SK-N-SH (cell line): ENCODE measurements at regions not wholly inside any gene's neighbourhood (a gene's known extent, or its start where the extent isn't known, plus 50 kb on each side); places are given as distances from the start of the nearest gene placed in this dataset.

Source experiments
- CTCF ChIA-PET: fragments of 300-600, 350-600 bp; formaldehyde crosslinking; extraction: SDS; loops from one replicate; lab custom pipeline; 2021; lab: Yijun Ruan, JAX
- POLR2A ChIA-PET: fragments of 350-600 bp; sonication (Branson Sonifier 250); formaldehyde crosslinking; extraction: SDS; loops from one replicate; lab custom pipeline; 2020; ENCODE audit warnings: antibody characterized with exemption, inconsistent platforms; lab: Yijun Ruan, JAX
- DNase-seq: peaks from one replicate; pipeline ENCODE4 v3.0.0; 2012
- H2AFZ ChIP-seq: fragments of 200-600 bp; sonication (generic); 2 replicates; pipeline ENCODE4 v1.8.1; 2016; ENCODE audit warnings: antibody characterized with exemption, mild to moderate bottlenecking, low read depth
- H3F3A ChIP-seq: fragments of 200-600 bp; sonication (generic); replicated peaks from 2 replicates; pipeline ENCODE3; 2016; ENCODE audit warnings: antibody characterized with exemption, mild to moderate bottlenecking; ENCODE audit not compliant: insufficient read depth
- H3K27ac ChIP-seq, 2 experiments: fragments of 200-500 bp in 1 of 2; fragments of 200-600 bp in 1 of 2; sonication (Bioruptor generic) in 1 of 2; sonication (generic), shearing (Covaris generic) in 1 of 2; 2 replicates each; pipeline versions ENCODE4 v1.5.1 to v1.6.1; 2014 to 2016; ENCODE audit warnings: low read depth in 2 of 2, inconsistent platforms in 1 of 2, low read length in 1 of 2, mild to moderate bottlenecking in 1 of 2, mixed read lengths in 1 of 2
- H3K27me3 ChIP-seq: fragments of 200-600 bp; sonication (generic), shearing (Covaris generic); 2 replicates; pipeline ENCODE4 v1.6.1; 2016; ENCODE audit warnings: mixed run types; ENCODE audit not compliant: insufficient read depth
- H3K36me3 ChIP-seq, 2 experiments: fragments of 200-500 bp in 1 of 2; fragments of 200-600 bp in 1 of 2; sonication (Bioruptor generic) in 1 of 2; sonication (generic) in 1 of 2; replicated peaks in 1 of 2; 2 replicates each; pipeline versions ENCODE3 to v1.5.1; 2014 to 2016; ENCODE audit warnings: low read length in 1 of 2, mild to moderate bottlenecking in 1 of 2; ENCODE audit not compliant: insufficient read depth in 2 of 2, control insufficient read depth in 1 of 2
- H3K4me1 ChIP-seq, 2 experiments: fragments of 200-500 bp in 1 of 2; fragments of 200-600 bp in 1 of 2; sonication (Bioruptor generic) in 1 of 2; sonication (generic), shearing (Covaris generic) in 1 of 2; 2 replicates each; pipeline versions ENCODE4 v1.5.1 to v1.6.1; 2014 to 2016; ENCODE audit warnings: low read depth in 1 of 2, low read length in 1 of 2, mixed run types in 1 of 2; ENCODE audit not compliant: insufficient read depth in 2 of 2, control insufficient read depth in 1 of 2
- H3K4me2 ChIP-seq: fragments of 200-600 bp; sonication (generic), shearing (Covaris generic); 2 replicates; pipeline ENCODE4 v1.6.1; 2017; ENCODE audit warnings: mixed run types
- H3K4me3 ChIP-seq, 2 experiments: fragments of 200-500 bp in 1 of 2; fragments of 200-600 bp in 1 of 2; sonication (Bioruptor generic) in 1 of 2; sonication (generic), shearing (Covaris generic) in 1 of 2; 2 replicates each; pipeline versions ENCODE4 v1.5.1 to v1.8.1; 2014 to 2016; ENCODE audit warnings: low read depth in 2 of 2, inconsistent platforms in 1 of 2, low read length in 1 of 2, mild to moderate bottlenecking in 1 of 2, mixed read lengths in 1 of 2, moderate library complexity in 1 of 2
- H3K79me2 ChIP-seq: fragments of 200-600 bp; sonication (generic); 2 replicates; pipeline ENCODE4 v1.8.1; 2017; ENCODE audit warnings: mild to moderate bottlenecking; ENCODE audit not compliant: insufficient read depth
- H3K9ac ChIP-seq: fragments of 200-600 bp; sonication (generic); 2 replicates; pipeline ENCODE4 v1.6.1; 2017; ENCODE audit warnings: mixed run types
- H3K9me2 ChIP-seq: fragments of 200-600 bp; sonication (generic); 2 replicates; pipeline ENCODE4 v1.6.1; 2017; ENCODE audit warnings: mixed run types
- H3K9me3 ChIP-seq: fragments of 200-600 bp; sonication (generic); 2 replicates; pipeline ENCODE4 v1.6.1; 2017; ENCODE audit warnings: mixed run types, mild to moderate bottlenecking, moderate library complexity
- H4K20me1 ChIP-seq: fragments of 200-600 bp; sonication (generic); 2 replicates; pipeline ENCODE4 v1.6.1; 2017; ENCODE audit warnings: mild to moderate bottlenecking, mixed run types; ENCODE audit not compliant: insufficient read depth
- CHD2 ChIP-seq: fragments of 150-350 bp; IDR thresholded peaks from 2 replicates; pipeline ENCODE4 v1.6.1; 2018; ENCODE audit warnings: low read length; ENCODE audit not compliant: partially characterized antibody
- FOSL2 ChIP-seq: IDR thresholded peaks from 2 replicates; pipeline ENCODE4 v1.4.0; 2012; ENCODE audit warnings: low read depth, mild to moderate bottlenecking, moderate library complexity, borderline replicate concordance
- GATA2 ChIP-seq: sonication (generic); formaldehyde crosslinking; IDR thresholded peaks from 2 replicates; pipeline ENCODE4 v1.5.0; 2020; ENCODE audit warnings: mild to moderate bottlenecking, missing genetic modification reagents
- JUND ChIP-seq: IDR thresholded peaks from 2 replicates; pipeline ENCODE4 v1.4.0; 2012
- MXI1 ChIP-seq: IDR thresholded peaks from 2 replicates; pipeline ENCODE4 v1.6.1; 2012; ENCODE audit warnings: mild to moderate bottlenecking, low read depth, low read length, improper control_type of control experiment
- RFX5 ChIP-seq: IDR thresholded peaks from 2 replicates; pipeline ENCODE4 v1.6.1; 2012; ENCODE audit warnings: mild to moderate bottlenecking, improper control_type of control experiment, low read length
- RXRA ChIP-seq: IDR thresholded peaks from 2 replicates; pipeline ENCODE4 v1.4.0; 2012; ENCODE audit warnings: low read depth, mild to moderate bottlenecking, borderline replicate concordance
- SIN3A ChIP-seq: IDR thresholded peaks from 2 replicates; pipeline ENCODE4 v1.6.1; 2012; ENCODE audit warnings: low read depth, mild to moderate bottlenecking, low read length, moderate library complexity, borderline replicate concordance
- TEAD4 ChIP-seq: IDR thresholded peaks from 2 replicates; pipeline ENCODE4 v1.4.0; 2012; ENCODE audit warnings: mild to moderate bottlenecking, borderline replicate concordance; ENCODE audit not compliant: insufficient read depth
- WGBS: methylation state at CpG from one replicate; pipeline ENCODE4 v1.1.6; 2017; ENCODE audit warnings: low lambda C conversion rate; 5-methylcytosine and 5-hydroxymethylcytosine counted together
- TF ChIP-seq, protein P1 (sequence below): IDR thresholded peaks from 2 replicates; pipeline ENCODE4 v1.4.0; 2012; ENCODE audit warnings: low read depth, borderline replicate concordance
- TF ChIP-seq, protein P2 (sequence below): fragments of 200-600 bp; sonication (generic); IDR thresholded peaks from 2 replicates; pipeline ENCODE4 v1.6.1; 2017; ENCODE audit warnings: antibody characterized with exemption, mild to moderate bottlenecking, moderate library complexity
- TF ChIP-seq, protein P3 (sequence below): IDR thresholded peaks from 2 replicates; pipeline ENCODE4 v1.6.1; 2012; ENCODE audit warnings: mild to moderate bottlenecking, low read depth, low read length, moderate library complexity
- TF ChIP-seq, protein P4 (sequence below): fragments of 150-350 bp; IDR thresholded peaks from 2 replicates; pipeline ENCODE4 v1.6.1; 2017; ENCODE audit warnings: antibody characterized with exemption, low read length, low read depth, borderline replicate concordance
- TF ChIP-seq, protein P5 (sequence below): IDR thresholded peaks from 2 replicates; pipeline ENCODE4; 2012

DNA sequence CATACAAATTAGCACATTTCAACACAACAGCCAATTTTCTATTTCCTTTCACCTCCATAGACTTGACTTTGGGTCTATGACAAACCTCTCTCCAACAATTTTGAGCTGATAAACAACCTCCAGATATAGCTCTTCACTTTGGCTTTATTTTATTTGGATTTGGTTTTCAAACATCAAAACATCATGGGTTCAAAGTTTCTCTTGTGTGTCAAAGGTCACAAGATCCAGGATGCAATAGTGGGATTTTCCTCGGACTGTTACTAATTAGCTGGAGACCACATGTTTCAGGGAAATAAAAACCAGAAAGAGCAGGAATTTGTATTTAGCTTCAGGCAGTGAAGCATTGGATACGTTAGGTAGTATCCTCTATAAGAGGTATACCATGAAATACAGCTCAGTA lies 351.0 kb upstream of the SOX9 start:
- Histone ChIP-seq H3K9me2 (no peaks in the 10 kb centered on the region), H3K4me3 (no peak overlapping the region), H2AFZ (no peak overlapping the region), H3K9me3 (no peaks in the 10 kb centered on the region), H3K4me1 (peaks cover 0 to 4% of the 10 kb centered on the region in 2 experiments; a peak in 1 of 4 replicates), H3K9ac (no peak overlapping the region), H3K27me3 (no peaks in the 10 kb centered on the region), H3F3A (no peaks in the 10 kb centered on the region), H3K27ac (no peak overlapping the region), H3K36me3 (no peaks in the 10 kb centered on the region), H3K79me2 (no peaks in the 10 kb centered on the region), H4K20me1 (no peaks in the 10 kb centered on the region), H3K4me2 (no peak overlapping the region)
- TF ChIP-seq, protein P1, sequence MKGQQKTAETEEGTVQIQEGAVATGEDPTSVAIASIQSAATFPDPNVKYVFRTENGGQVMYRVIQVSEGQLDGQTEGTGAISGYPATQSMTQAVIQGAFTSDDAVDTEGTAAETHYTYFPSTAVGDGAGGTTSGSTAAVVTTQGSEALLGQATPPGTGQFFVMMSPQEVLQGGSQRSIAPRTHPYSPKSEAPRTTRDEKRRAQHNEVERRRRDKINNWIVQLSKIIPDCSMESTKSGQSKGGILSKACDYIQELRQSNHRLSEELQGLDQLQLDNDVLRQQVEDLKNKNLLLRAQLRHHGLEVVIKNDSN = no peak
- TF ChIP-seq MXI1 (no peak), FOSL2 (no peak), RXRA (no peak), SIN3A (no peak), RFX5 (no peak), CHD2 (no peak)
- TF ChIP-seq, protein P2, sequence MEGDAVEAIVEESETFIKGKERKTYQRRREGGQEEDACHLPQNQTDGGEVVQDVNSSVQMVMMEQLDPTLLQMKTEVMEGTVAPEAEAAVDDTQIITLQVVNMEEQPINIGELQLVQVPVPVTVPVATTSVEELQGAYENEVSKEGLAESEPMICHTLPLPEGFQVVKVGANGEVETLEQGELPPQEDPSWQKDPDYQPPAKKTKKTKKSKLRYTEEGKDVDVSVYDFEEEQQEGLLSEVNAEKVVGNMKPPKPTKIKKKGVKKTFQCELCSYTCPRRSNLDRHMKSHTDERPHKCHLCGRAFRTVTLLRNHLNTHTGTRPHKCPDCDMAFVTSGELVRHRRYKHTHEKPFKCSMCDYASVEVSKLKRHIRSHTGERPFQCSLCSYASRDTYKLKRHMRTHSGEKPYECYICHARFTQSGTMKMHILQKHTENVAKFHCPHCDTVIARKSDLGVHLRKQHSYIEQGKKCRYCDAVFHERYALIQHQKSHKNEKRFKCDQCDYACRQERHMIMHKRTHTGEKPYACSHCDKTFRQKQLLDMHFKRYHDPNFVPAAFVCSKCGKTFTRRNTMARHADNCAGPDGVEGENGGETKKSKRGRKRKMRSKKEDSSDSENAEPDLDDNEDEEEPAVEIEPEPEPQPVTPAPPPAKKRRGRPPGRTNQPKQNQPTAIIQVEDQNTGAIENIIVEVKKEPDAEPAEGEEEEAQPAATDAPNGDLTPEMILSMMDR = no peak
- WGBS = 45% methylated on average over 2 of the region's 2 CpGs
- ChIA-PET POLR2A (interaction anchor here (0.5 kb wide), 1 partner anchor 17 kb away, joined by 3 read pairs; no protein-coding TSS in a partner anchor), CTCF (interaction anchor here (0.8 to 2.0 kb wide), 6 partner anchors 9 to 297 kb away, joined by 3 to 8 read pairs (median 4); no protein-coding TSS in a partner anchor)
- no peak for DNase-seq

DNA sequence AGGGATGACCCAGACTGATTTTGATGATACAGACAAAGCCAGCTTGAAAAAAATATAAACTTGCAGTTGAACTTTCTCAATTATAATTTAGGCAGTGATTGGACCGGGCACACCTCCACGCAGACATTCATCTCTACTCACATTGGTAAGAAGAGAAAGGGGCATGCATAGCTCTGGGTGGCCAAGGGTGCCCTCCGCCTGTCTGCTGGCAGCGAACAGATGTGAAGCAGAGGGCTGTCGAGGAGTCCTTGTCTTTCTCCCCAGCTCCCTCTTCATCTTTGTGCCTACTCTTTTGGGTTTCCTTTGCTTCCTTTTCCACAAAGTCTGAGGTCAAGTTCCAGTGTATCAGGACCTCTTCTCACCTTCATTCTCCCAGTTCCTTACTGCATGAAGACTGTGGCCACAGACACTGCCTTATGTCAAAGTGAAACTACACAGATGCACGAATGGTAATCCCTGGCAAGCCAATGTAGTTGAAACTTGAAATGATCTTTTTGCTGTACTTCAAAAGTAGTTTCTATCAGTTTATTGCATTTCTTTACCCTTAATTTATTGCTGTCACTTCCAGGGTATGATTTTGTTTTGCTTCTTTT lies 343.7 kb upstream of the SOX9 start:
- ChIA-PET CTCF (interaction anchor here (0.5 to 1.1 kb wide), 2 partner anchors 14 to 177 kb away, joined by 3 read pairs; no protein-coding TSS in a partner anchor), POLR2A (no interaction called here)
- peak overlapping the region; percentile 54 for H2AFZ ChIP-seq
- no peaks in the 10 kb centered on the region for H3F3A ChIP-seq
- peaks cover 0 to 4% of the 10 kb centered on the region in 2 experiments; a peak in 1 of 4 replicates for H3K4me1 ChIP-seq
- H3K27me3 ChIP-seq = no peaks in the 10 kb centered on the region
- H3K9me3 ChIP-seq = no peaks in the 10 kb centered on the region
- no peak overlapping the region for H3K9ac ChIP-seq
- no peaks in the 10 kb centered on the region for H3K36me3 ChIP-seq
- H3K4me2 ChIP-seq = peak overlapping the region; percentile 35
- H3K79me2 ChIP-seq = no peaks in the 10 kb centered on the region
- H4K20me1 ChIP-seq = no peaks in the 10 kb centered on the region
- H3K27ac ChIP-seq = no peak overlapping the region
- H3K9me2 ChIP-seq = no peaks in the 10 kb centered on the region
- DNase-seq = no peak
- H3K4me3 ChIP-seq = peak overlapping the region; percentile 6 to 26; a peak in 3 of 4 replicates
- WGBS = 63% methylated on average over 6 of the region's 6 CpGs
- TF ChIP-seq TEAD4 = no peak
- TF ChIP-seq JUND = no peak
- TF ChIP-seq, protein P3, sequence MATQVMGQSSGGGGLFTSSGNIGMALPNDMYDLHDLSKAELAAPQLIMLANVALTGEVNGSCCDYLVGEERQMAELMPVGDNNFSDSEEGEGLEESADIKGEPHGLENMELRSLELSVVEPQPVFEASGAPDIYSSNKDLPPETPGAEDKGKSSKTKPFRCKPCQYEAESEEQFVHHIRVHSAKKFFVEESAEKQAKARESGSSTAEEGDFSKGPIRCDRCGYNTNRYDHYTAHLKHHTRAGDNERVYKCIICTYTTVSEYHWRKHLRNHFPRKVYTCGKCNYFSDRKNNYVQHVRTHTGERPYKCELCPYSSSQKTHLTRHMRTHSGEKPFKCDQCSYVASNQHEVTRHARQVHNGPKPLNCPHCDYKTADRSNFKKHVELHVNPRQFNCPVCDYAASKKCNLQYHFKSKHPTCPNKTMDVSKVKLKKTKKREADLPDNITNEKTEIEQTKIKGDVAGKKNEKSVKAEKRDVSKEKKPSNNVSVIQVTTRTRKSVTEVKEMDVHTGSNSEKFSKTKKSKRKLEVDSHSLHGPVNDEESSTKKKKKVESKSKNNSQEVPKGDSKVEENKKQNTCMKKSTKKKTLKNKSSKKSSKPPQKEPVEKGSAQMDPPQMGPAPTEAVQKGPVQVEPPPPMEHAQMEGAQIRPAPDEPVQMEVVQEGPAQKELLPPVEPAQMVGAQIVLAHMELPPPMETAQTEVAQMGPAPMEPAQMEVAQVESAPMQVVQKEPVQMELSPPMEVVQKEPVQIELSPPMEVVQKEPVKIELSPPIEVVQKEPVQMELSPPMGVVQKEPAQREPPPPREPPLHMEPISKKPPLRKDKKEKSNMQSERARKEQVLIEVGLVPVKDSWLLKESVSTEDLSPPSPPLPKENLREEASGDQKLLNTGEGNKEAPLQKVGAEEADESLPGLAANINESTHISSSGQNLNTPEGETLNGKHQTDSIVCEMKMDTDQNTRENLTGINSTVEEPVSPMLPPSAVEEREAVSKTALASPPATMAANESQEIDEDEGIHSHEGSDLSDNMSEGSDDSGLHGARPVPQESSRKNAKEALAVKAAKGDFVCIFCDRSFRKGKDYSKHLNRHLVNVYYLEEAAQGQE = no peak
- TF ChIP-seq CHD2 = no peak
- TF ChIP-seq RFX5 = no peak
- TF ChIP-seq, protein P2 = no peak
- no peak for TF ChIP-seq GATA2
- TF ChIP-seq RXRA = no peak
- TF ChIP-seq MXI1 = no peak
- TF ChIP-seq, protein P4, sequence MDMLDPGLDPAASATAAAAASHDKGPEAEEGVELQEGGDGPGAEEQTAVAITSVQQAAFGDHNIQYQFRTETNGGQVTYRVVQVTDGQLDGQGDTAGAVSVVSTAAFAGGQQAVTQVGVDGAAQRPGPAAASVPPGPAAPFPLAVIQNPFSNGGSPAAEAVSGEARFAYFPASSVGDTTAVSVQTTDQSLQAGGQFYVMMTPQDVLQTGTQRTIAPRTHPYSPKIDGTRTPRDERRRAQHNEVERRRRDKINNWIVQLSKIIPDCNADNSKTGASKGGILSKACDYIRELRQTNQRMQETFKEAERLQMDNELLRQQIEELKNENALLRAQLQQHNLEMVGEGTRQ = no peak
- TF ChIP-seq, protein P5, sequence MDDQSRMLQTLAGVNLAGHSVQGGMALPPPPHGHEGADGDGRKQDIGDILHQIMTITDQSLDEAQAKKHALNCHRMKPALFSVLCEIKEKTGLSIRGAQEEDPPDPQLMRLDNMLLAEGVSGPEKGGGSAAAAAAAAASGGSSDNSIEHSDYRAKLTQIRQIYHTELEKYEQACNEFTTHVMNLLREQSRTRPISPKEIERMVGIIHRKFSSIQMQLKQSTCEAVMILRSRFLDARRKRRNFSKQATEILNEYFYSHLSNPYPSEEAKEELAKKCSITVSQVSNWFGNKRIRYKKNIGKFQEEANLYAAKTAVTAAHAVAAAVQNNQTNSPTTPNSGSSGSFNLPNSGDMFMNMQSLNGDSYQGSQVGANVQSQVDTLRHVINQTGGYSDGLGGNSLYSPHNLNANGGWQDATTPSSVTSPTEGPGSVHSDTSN = no peak
- TF ChIP-seq FOSL2 = no peak
